Skeletal muscle tissue (tissue), 3 donors: ENCODE measurements at regions not wholly inside any gene's neighbourhood (a gene's known extent, or its start where the extent isn't known, plus 50 kb on each side); places are given as distances from the start of the nearest gene placed in this dataset.
"Not testable (repeated sequence)": the region's sequence is repeated elsewhere in the genome, so short reads cannot be mapped to it uniquely, and the experiment has no call there.

Source experiments
- H3K27ac ChIP-seq: one replicate; pipeline ENCODE4 v1.7.0; 2013; ENCODE audit warnings: mild to moderate bottlenecking, low read depth, low read length, inconsistent platforms
- H3K27me3 ChIP-seq, 3 donors: one replicate each; pipeline ENCODE4 v1.7.0; 2013; ENCODE audit warnings: low read length in 3 of 3; ENCODE audit not compliant: control insufficient read depth in 3 of 3, insufficient read depth in 3 of 3
- H3K36me3 ChIP-seq, 3 donors: one replicate each; pipeline ENCODE4 v1.7.0; 2013; ENCODE audit warnings: low read length in 3 of 3; ENCODE audit not compliant: control insufficient read depth in 3 of 3, insufficient read depth in 3 of 3
- H3K4me1 ChIP-seq, 3 donors: one replicate each; pipeline ENCODE4 v1.7.0; 2013; ENCODE audit warnings: low read length in 3 of 3, mild to moderate bottlenecking in 3 of 3; ENCODE audit not compliant: control insufficient read depth in 3 of 3, insufficient read depth in 3 of 3
- H3K4me3 ChIP-seq, 3 donors: one replicate each; pipeline ENCODE4 v1.7.0; 2013; ENCODE audit warnings: low read length in 3 of 3
- H3K9ac ChIP-seq, 3 donors: one replicate each; pipeline ENCODE4 v1.7.0; 2013; ENCODE audit warnings: low read length in 3 of 3, mild to moderate bottlenecking in 3 of 3, moderate library complexity in 2 of 3, low read depth in 1 of 3
- H3K9me3 ChIP-seq, 3 donors: one replicate each; pipeline ENCODE4 v1.7.0; 2013; ENCODE audit warnings: low read length in 3 of 3; ENCODE audit not compliant: control insufficient read depth in 3 of 3
- donor health status: Osteomylitis.

DNA sequence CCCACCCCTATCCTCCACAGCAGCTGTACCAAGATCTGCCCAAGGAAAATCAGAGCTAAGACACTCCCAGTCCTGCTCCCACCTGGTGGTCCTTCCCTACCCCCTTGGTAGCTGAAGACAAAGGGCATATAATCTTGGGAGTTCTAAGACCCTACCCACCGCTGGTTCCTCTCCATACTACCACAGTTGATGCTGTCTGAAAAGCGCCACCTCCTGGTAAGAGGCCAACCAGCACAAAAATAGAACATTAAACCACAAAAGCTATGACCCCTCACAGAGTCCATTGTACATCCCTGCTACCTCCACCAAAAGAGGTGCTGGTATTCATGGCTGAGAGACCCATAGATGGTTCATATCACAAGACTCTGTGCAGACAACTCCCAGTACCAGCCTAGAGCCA, 161.5 kb upstream of the ARHGAP42 start:
- Histone ChIP-seq H3K4me3 (no peak overlapping the region), H3K27me3 (no peaks in the 10 kb centered on the region), H3K36me3 (no peaks in the 10 kb centered on the region), H3K9me3 (peaks cover 0 to 5% (median 2%) of the 10 kb centered on the region in 3 donors), H3K27ac (no peak overlapping the region), H3K4me1 (no peaks in the 10 kb centered on the region), H3K9ac (no peak overlapping the region)

DNA sequence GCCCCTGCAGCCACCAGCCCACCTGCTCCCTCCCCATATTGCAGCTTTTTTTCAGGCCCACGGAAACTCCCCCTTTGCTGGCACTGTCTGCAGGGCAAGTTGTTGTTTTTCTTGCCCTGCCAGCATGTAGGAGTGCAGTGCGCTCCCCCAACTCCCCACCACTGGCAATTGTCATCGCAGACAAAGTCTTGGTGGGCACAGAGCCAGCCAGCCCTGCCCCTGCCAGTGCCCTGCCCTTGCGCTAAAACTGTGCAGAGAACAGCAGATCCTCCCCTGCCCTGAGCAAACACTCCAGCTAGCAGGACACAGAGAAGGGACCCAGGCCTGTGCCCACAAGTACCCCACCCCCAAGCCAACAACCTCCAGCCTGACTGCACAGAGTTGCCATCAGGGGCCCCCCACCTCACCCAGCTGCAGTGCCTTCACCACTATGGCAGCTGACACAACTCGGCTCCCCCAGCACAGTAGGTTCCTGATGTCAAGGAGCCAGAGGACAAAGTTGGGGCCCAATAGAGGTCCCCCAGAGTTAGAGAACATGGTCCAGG, 158.1 kb upstream of the ARHGAP42 start:
- Histone ChIP-seq H3K36me3 (no peaks in the 10 kb centered on the region), H3K27me3 (no peaks in the 10 kb centered on the region), H3K4me1 (no peaks in the 10 kb centered on the region), H3K27ac (no peak overlapping the region), H3K9ac (no peak overlapping the region), H3K9me3 (peaks cover 0 to 2% (median 0%) of the 10 kb centered on the region in 3 donors), H3K4me3 (no peak overlapping the region)

DNA sequence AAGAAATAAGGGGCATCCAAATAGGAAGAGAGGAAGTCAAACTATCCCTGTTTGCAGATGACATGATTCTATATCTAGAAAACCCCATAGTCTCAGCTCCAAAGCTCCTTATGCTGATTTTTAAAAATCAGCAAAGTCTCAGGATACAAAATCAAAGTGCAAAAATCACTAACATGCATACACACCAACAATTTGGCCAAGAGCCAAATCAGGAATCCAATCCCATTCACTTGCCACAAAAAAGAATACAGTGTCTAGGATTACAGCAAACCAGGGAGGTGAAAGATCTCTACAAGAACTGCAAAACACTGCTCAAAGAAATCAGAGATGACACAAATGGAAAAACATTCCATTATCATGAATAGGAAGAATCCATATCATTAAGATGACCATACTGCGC, 155.8 kb upstream of the ARHGAP42 start:
- H3K4me1 ChIP-seq, H3K36me3 ChIP-seq, H3K4me3 ChIP-seq, H3K27ac ChIP-seq, H3K27me3 ChIP-seq, H3K9ac ChIP-seq, H3K9me3 ChIP-seq: not testable (repeated sequence)

- Histone ChIP-seq H3K4me1 (no peaks in the 10 kb centered on the region), H3K4me3 (no peak overlapping the region), H3K9ac (no peak overlapping the region), H3K9me3 (no peaks in the 10 kb centered on the region), H3K27me3 (no peaks in the 10 kb centered on the region), H3K36me3 (no peaks in the 10 kb centered on the region), H3K27ac (no peak overlapping the region)
These were observed 150.1 kb upstream of the ARHGAP42 start for GRCh38 chr11:100536979-100537378.

- H3K4me1 ChIP-seq: no peaks in the 10 kb centered on the region
- H3K36me3 ChIP-seq: no peaks in the 10 kb centered on the region
- no peaks in the 10 kb centered on the region for H3K27me3 ChIP-seq
- H3K4me3 ChIP-seq: no peak overlapping the region
- no peak overlapping the region for H3K9ac ChIP-seq
- H3K27ac ChIP-seq: no peak overlapping the region
- H3K9me3 ChIP-seq: no peaks in the 10 kb centered on the region
These were observed 143.7 kb upstream of the ARHGAP42 start for GRCh38 chr11:100543386-100543785.

- no peaks in the 10 kb centered on the region for H3K27me3 ChIP-seq
- no peaks in the 10 kb centered on the region for H3K36me3 ChIP-seq
- H3K4me1 ChIP-seq: no peaks in the 10 kb centered on the region
- H3K27ac ChIP-seq: no peak overlapping the region
- no peak overlapping the region for H3K9ac ChIP-seq
- no peak overlapping the region for H3K4me3 ChIP-seq
- no peaks in the 10 kb centered on the region for H3K9me3 ChIP-seq
These were observed 141.5 kb upstream of the ARHGAP42 start for GRCh38 chr11:100545556-100545955.

DNA sequence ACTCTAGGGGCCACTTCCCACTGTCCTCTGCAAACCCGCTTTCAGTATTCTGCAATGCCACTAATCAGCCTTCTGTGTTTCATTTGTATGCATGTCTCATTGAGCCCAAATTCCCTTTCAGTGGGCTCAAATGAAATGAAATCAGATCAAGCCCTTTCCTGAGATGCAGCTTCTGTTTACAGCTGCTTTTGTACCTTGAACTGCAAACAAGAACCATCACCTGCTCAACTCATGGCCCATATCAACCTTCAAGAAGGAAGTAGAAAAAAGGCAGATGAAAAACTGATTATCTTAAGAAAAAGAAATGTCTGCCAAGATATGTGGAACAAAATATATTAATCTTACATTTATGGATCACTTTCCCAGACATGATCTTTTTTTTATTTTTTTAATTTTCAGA, 141.1 kb upstream of the ARHGAP42 start:
- Histone ChIP-seq H3K36me3 (no peaks in the 10 kb centered on the region), H3K4me3 (no peak overlapping the region), H3K9ac (no peak overlapping the region), H3K9me3 (no peaks in the 10 kb centered on the region), H3K4me1 (no peaks in the 10 kb centered on the region), H3K27ac (no peak overlapping the region), H3K27me3 (no peaks in the 10 kb centered on the region)

DNA sequence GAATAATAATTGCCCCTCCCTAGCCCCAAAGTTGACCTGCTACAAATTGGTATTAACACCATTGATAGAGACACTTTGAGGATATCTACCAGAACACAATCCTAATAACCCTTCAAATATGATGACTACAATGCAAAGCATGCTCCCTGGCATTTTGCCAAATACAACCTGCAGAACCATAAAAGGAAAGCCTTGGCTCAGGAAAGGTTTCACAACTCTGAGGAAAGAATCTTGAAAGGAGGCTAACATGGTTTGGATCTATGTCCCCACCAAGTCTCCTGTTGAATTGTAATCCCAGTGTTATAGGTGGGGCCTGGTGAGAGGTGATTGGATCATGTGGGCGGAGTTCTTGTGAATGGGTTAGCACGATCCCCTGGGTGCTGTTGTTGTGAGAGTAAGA, 140.4 kb upstream of the ARHGAP42 start:
- no peaks in the 10 kb centered on the region for H3K9me3 ChIP-seq

GRCh38 chr11:100550298-100550697, 136.8 kb upstream of the ARHGAP42 start:
- Histone ChIP-seq H3K36me3 (no peaks in the 10 kb centered on the region), H3K27me3 (no peaks in the 10 kb centered on the region), H3K27ac (no peak overlapping the region), H3K9ac (no peak overlapping the region), H3K4me3 (no peak overlapping the region), H3K9me3 (no peaks in the 10 kb centered on the region), H3K4me1 (no peaks in the 10 kb centered on the region)

More for the DNA sequence above, 140.4 kb upstream of the ARHGAP42 start:
- Histone ChIP-seq H3K36me3 (no peaks in the 10 kb centered on the region), H3K4me1 (no peaks in the 10 kb centered on the region), H3K9ac (no peak overlapping the region), H3K4me3 (no peak overlapping the region), H3K27ac (no peak overlapping the region), H3K27me3 (no peaks in the 10 kb centered on the region)

DNA sequence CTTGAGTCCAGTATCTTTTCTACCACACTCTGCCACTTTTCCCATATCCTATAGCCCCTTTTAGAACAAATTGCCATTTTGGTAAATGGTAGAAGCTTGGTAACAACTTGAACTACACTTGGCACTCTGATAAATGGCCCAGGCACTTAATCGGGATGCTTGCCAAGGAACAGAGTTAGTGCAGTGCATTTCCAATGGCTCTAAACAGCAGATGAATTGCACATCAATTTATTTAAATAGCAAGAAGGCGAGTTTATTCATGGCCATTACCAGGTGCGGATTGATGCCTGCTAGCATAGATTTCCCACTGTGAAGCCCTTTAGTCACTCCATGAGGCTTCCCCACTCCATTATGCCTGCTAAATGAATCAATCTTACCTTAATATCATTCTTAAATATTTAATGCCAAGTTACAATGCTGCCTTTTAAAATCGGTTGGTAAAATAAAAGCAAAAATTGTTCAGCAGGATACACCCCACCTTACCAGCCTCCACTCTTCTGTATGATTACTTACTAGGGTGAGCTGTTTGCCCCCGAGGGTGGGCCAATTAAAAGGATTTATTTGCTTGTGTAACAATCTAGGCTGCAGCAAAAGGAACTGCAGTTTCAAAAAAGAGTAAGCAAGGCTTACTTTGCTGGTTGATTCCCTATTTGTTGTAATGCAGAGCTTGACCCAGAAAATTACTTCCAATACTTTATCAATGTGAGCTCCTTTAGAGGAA, 136.0 kb upstream of the ARHGAP42 start:
- no peaks in the 10 kb centered on the region for H3K27me3 ChIP-seq
- H3K27ac ChIP-seq: no peak overlapping the region
- H3K9me3 ChIP-seq: no peaks in the 10 kb centered on the region
- H3K4me3 ChIP-seq: no peak overlapping the region
- no peaks in the 10 kb centered on the region for H3K4me1 ChIP-seq
- no peaks in the 10 kb centered on the region for H3K36me3 ChIP-seq
- no peak overlapping the region for H3K9ac ChIP-seq
